ENCODE measurements at regions not wholly inside any gene's neighbourhood (a gene's known extent, or its start where the extent isn't known, plus 50 kb on each side); places are given as distances from the start of the nearest gene placed in this dataset.

DNA sequence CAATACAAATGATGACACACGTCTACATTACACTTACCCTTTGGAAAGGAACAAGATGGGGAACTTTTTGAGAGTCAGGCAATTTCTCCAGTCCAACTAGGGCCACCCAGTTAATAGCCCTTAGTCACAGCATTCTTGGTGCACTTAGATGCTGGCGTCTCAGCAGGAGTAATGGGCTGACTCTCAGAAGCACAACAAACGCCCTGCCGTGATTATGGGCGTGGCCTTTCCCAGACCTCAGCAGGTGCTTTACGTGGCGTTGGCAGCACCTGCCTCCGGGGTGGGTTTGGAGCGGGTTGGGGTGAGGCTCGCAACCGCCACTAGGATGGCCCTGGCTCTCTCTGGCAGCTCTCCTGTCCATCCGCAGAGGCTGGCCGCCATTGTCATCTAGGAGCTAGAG, 147.6 kb upstream of the SHH start:
- H3K27ac ChIP-seq (ENCODE audit: low read depth in 1 of 2, low read length in 2 of 2), result no peak overlapping the region
- H3K4me3 ChIP-seq (ENCODE audit: low read depth in 1 of 3, low read length in 3 of 3), result no peak overlapping the region
- H3K4me1 ChIP-seq (ENCODE audit: control insufficient read depth in 4 of 4, insufficient read depth in 4 of 4, low read length in 3 of 4), result no peaks in the 10 kb centered on the region
- H3K27me3 ChIP-seq (ENCODE audit: control insufficient read depth in 4 of 4, insufficient read depth in 4 of 4, low read length in 3 of 4), result no peaks in the 10 kb centered on the region
- 81% methylated on average over 13 of the region's 13 CpGs for WGBS
- no peaks in the 10 kb centered on the region for H3K36me3 ChIP-seq (ENCODE audit: control insufficient read depth in 4 of 4, insufficient read depth in 3 of 4, low read depth in 1 of 4, low read length in 3 of 4)
- TF ChIP-seq, protein P1, sequence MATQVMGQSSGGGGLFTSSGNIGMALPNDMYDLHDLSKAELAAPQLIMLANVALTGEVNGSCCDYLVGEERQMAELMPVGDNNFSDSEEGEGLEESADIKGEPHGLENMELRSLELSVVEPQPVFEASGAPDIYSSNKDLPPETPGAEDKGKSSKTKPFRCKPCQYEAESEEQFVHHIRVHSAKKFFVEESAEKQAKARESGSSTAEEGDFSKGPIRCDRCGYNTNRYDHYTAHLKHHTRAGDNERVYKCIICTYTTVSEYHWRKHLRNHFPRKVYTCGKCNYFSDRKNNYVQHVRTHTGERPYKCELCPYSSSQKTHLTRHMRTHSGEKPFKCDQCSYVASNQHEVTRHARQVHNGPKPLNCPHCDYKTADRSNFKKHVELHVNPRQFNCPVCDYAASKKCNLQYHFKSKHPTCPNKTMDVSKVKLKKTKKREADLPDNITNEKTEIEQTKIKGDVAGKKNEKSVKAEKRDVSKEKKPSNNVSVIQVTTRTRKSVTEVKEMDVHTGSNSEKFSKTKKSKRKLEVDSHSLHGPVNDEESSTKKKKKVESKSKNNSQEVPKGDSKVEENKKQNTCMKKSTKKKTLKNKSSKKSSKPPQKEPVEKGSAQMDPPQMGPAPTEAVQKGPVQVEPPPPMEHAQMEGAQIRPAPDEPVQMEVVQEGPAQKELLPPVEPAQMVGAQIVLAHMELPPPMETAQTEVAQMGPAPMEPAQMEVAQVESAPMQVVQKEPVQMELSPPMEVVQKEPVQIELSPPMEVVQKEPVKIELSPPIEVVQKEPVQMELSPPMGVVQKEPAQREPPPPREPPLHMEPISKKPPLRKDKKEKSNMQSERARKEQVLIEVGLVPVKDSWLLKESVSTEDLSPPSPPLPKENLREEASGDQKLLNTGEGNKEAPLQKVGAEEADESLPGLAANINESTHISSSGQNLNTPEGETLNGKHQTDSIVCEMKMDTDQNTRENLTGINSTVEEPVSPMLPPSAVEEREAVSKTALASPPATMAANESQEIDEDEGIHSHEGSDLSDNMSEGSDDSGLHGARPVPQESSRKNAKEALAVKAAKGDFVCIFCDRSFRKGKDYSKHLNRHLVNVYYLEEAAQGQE (IDR thresholded peaks at IDR 0.05), result no peak
- no peak for TF ChIP-seq RXRA (IDR thresholded peaks at IDR 0.05)
- TF ChIP-seq, protein P2, sequence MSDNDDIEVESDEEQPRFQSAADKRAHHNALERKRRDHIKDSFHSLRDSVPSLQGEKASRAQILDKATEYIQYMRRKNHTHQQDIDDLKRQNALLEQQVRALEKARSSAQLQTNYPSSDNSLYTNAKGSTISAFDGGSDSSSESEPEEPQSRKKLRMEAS (IDR thresholded peaks at IDR 0.05), result no peak
- no peak for TF ChIP-seq FOXA1 (IDR thresholded peaks at IDR 0.05)
- TF ChIP-seq TAF1 (conservative IDR thresholded peaks at IDR 0.05), result no peak
- TF ChIP-seq YY1 (IDR thresholded peaks at IDR 0.05), result no peak
- TF ChIP-seq, protein P3, sequence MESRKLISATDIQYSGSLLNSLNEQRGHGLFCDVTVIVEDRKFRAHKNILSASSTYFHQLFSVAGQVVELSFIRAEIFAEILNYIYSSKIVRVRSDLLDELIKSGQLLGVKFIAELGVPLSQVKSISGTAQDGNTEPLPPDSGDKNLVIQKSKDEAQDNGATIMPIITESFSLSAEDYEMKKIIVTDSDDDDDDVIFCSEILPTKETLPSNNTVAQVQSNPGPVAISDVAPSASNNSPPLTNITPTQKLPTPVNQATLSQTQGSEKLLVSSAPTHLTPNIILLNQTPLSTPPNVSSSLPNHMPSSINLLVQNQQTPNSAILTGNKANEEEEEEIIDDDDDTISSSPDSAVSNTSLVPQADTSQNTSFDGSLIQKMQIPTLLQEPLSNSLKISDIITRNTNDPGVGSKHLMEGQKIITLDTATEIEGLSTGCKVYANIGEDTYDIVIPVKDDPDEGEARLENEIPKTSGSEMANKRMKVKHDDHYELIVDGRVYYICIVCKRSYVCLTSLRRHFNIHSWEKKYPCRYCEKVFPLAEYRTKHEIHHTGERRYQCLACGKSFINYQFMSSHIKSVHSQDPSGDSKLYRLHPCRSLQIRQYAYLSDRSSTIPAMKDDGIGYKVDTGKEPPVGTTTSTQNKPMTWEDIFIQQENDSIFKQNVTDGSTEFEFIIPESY (IDR thresholded peaks at IDR 0.05), result no peak
- TF ChIP-seq RAD21 (IDR thresholded peaks at IDR 0.05), result no peak
- TF ChIP-seq, protein P4, sequence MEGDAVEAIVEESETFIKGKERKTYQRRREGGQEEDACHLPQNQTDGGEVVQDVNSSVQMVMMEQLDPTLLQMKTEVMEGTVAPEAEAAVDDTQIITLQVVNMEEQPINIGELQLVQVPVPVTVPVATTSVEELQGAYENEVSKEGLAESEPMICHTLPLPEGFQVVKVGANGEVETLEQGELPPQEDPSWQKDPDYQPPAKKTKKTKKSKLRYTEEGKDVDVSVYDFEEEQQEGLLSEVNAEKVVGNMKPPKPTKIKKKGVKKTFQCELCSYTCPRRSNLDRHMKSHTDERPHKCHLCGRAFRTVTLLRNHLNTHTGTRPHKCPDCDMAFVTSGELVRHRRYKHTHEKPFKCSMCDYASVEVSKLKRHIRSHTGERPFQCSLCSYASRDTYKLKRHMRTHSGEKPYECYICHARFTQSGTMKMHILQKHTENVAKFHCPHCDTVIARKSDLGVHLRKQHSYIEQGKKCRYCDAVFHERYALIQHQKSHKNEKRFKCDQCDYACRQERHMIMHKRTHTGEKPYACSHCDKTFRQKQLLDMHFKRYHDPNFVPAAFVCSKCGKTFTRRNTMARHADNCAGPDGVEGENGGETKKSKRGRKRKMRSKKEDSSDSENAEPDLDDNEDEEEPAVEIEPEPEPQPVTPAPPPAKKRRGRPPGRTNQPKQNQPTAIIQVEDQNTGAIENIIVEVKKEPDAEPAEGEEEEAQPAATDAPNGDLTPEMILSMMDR (IDR thresholded peaks at IDR 0.05; ENCODE audit: low read depth, low read length, missing input control), result no peak
- H3K9ac ChIP-seq (ENCODE audit: low read depth in 1 of 2, low read length in 2 of 2), result no peak overlapping the region
- H3K9me3 ChIP-seq (ENCODE audit: control insufficient read depth in 4 of 4, low read length in 3 of 4), result no peaks in the 10 kb centered on the region
- DNase-seq (ENCODE audit: low spot score), result no peak

DNA sequence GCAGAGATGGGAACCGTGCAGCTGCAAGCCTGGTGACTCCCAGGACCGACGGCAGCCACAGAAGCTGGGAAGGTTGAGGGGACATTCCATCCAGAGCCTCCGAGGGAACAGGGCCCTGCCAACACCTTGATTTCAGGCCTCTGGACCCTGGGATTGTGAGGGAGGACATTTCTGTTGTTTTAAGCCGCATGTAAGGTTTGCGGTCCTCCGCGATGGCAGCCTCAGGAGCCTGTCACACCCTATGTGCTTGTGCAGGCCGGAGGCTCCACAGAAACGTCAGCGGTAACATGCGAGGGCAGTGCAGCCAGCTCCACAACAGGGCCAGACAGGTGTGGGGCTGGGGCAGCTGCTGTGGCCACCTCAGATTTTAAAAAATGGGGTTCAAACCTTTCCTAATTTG, 144.7 kb upstream of the SHH start:
- DNase-seq (ENCODE audit: low spot score), result no peak
- H3K27ac ChIP-seq (ENCODE audit: low read depth in 1 of 2, low read length in 2 of 2), result no peak overlapping the region
- H3K9me3 ChIP-seq (ENCODE audit: control insufficient read depth in 4 of 4, low read length in 3 of 4), result no peaks in the 10 kb centered on the region
- H3K4me3 ChIP-seq (ENCODE audit: low read depth in 1 of 3, low read length in 3 of 3), result no peak overlapping the region
- no peaks in the 10 kb centered on the region for H3K27me3 ChIP-seq (ENCODE audit: control insufficient read depth in 4 of 4, insufficient read depth in 4 of 4, low read length in 3 of 4)
- WGBS, result 83% methylated on average over 12 of the region's 12 CpGs
- no peak overlapping the region for H3K9ac ChIP-seq (ENCODE audit: low read depth in 1 of 2, low read length in 2 of 2)
- H3K4me1 ChIP-seq (ENCODE audit: control insufficient read depth in 4 of 4, insufficient read depth in 4 of 4, low read length in 3 of 4), result peaks cover 3 to 7% (median 4%) of the 10 kb centered on the region in 4 donors
- H3K36me3 ChIP-seq (ENCODE audit: control insufficient read depth in 4 of 4, insufficient read depth in 3 of 4, low read depth in 1 of 4, low read length in 3 of 4), result no peaks in the 10 kb centered on the region
- no peak for TF ChIP-seq YY1 (IDR thresholded peaks at IDR 0.05)
- TF ChIP-seq FOXA2 (IDR thresholded peaks at IDR 0.05), result no peak
- no peak for TF ChIP-seq FOXA1 (IDR thresholded peaks at IDR 0.05)
- TF ChIP-seq EGR1 (IDR thresholded peaks at IDR 0.05; ENCODE audit: low read depth in 2 of 2), result no peak
- TF ChIP-seq HNF4G (IDR thresholded peaks at IDR 0.05), result no peak
- TF ChIP-seq, protein P4 (IDR thresholded peaks at IDR 0.05; ENCODE audit: low read depth, low read length, missing input control), result no peak
- TF ChIP-seq HNF4A (conservative IDR thresholded peaks at IDR 0.05), result no peak
- TF ChIP-seq, protein P1 (IDR thresholded peaks at IDR 0.05), result no peak
- no peak for TF ChIP-seq JUND (IDR thresholded peaks at IDR 0.05)
- TF ChIP-seq, protein P2 (IDR thresholded peaks at IDR 0.05), result no peak
- TF ChIP-seq, protein P3 (IDR thresholded peaks at IDR 0.05), result no peak
- TF ChIP-seq TAF1 (conservative IDR thresholded peaks at IDR 0.05), result no peak
- no peak for TF ChIP-seq RAD21 (IDR thresholded peaks at IDR 0.05)
- no peak for TF ChIP-seq NR2F2 (IDR thresholded peaks at IDR 0.05)
- TF ChIP-seq RXRA (IDR thresholded peaks at IDR 0.05), result no peak
